Muscle of leg (tissue), 3 donors: ENCODE measurements at regions not wholly inside any gene's neighbourhood (a gene's known extent, or its start where the extent isn't known, plus 50 kb on each side); places are given as distances from the start of the nearest gene placed in this dataset.

Source experiments
- DNase-seq: peaks from one replicate; pipeline ENCODE4 v3.0.0; 2013
- H3K27ac ChIP-seq: one replicate; pipeline ENCODE4 v1.5.1; 2013; ENCODE audit warnings: mild to moderate bottlenecking, low read length, control low read depth
- H3K27me3 ChIP-seq: one replicate; pipeline ENCODE4 v1.6.1; 2013; ENCODE audit warnings: low read length; ENCODE audit not compliant: control insufficient read depth, insufficient read depth
- H3K36me3 ChIP-seq: one replicate; pipeline ENCODE4 v1.6.1; 2013; ENCODE audit warnings: low read length; ENCODE audit not compliant: control insufficient read depth, insufficient read depth
- H3K4me1 ChIP-seq: one replicate; pipeline ENCODE4 v1.6.1; 2013; ENCODE audit warnings: low read length; ENCODE audit not compliant: control insufficient read depth, insufficient read depth
- H3K4me3 ChIP-seq: one replicate; pipeline ENCODE4 v1.5.1; 2013; ENCODE audit warnings: low read length, control low read depth
- H3K9me3 ChIP-seq: replicated peaks from 2 replicates; pipeline ENCODE4 v1.6.1; 2013; ENCODE audit warnings: low read depth, low read length; ENCODE audit not compliant: control insufficient read depth
- WGBS: methylation state at CpG from one replicate; pipeline ENCODE4 v1.1.5; 2013; ENCODE audit warnings: missing lambda C conversion rate; ENCODE audit not compliant: insufficient coverage; 5-methylcytosine and 5-hydroxymethylcytosine counted together

GRCh38 chr7:41887416-41887815, 184.5 kb upstream of the INHBA start:
- no peaks in the 10 kb centered on the region for H3K27me3 ChIP-seq
- WGBS, result 25% methylated on average over 4 of the region's 4 CpGs
- peak; percentile 70 for DNase-seq
- H3K36me3 ChIP-seq, result no peaks in the 10 kb centered on the region
- peak overlapping the region; percentile 79 for H3K27ac ChIP-seq
- H3K4me3 ChIP-seq, result no peak overlapping the region
- peaks cover 58% of the 10 kb centered on the region for H3K4me1 ChIP-seq
- H3K9me3 ChIP-seq, result no peaks in the 10 kb centered on the region

- WGBS, result 11% methylated on average over 5 of the region's 5 CpGs
- H3K4me3 ChIP-seq, result no peak overlapping the region
- peaks cover 63% of the 10 kb centered on the region for H3K4me1 ChIP-seq
- peak; percentile 91 for DNase-seq
- H3K9me3 ChIP-seq, result no peaks in the 10 kb centered on the region
- H3K27me3 ChIP-seq, result no peaks in the 10 kb centered on the region
- peak overlapping the region; percentile 79 for H3K27ac ChIP-seq
- H3K36me3 ChIP-seq, result no peaks in the 10 kb centered on the region
Observed at GRCh38 chr7:41886901-41887311, 184.0 kb upstream of the INHBA start.

GRCh38 chr7:41886262-41886900, 183.5 kb upstream of the INHBA start:
- Histone ChIP-seq H3K36me3 (no peaks in the 10 kb centered on the region), H3K4me1 (peaks cover 59% of the 10 kb centered on the region), H3K27me3 (no peaks in the 10 kb centered on the region), H3K4me3 (no peak overlapping the region), H3K27ac (peak overlapping the region; percentile 79), H3K9me3 (no peaks in the 10 kb centered on the region)
- peak; percentile 96 for DNase-seq
- 20% methylated on average over 1 of the region's 6 CpGs for whole genome bisulfite sequencing

- 20% methylated on average over 2 of the region's 6 CpGs for WGBS
- H3K4me1 ChIP-seq, result peaks cover 54% of the 10 kb centered on the region
- DNase-seq, result no peak
- H3K9me3 ChIP-seq, result no peaks in the 10 kb centered on the region
- no peaks in the 10 kb centered on the region for H3K27me3 ChIP-seq
- no peak overlapping the region for H3K4me3 ChIP-seq
- H3K36me3 ChIP-seq, result no peaks in the 10 kb centered on the region
- peak overlapping the region; percentile 79 for H3K27ac ChIP-seq
Observed at GRCh38 chr7:41885748-41886147, 182.9 kb upstream of the INHBA start.

GRCh38 chr7:41885078-41885477, 182.2 kb upstream of the INHBA start:
- H3K27ac ChIP-seq, result no peak overlapping the region
- no peaks in the 10 kb centered on the region for H3K36me3 ChIP-seq
- H3K4me1 ChIP-seq, result peaks cover 51% of the 10 kb centered on the region
- no peaks in the 10 kb centered on the region for H3K9me3 ChIP-seq
- no peaks in the 10 kb centered on the region for H3K27me3 ChIP-seq
- DNase-seq, result no peak
- no peak overlapping the region for H3K4me3 ChIP-seq

- DNase-seq, result peak; percentile 81
- Histone ChIP-seq H3K4me3 (no peak overlapping the region), H3K36me3 (no peaks in the 10 kb centered on the region), H3K27ac (peak overlapping the region; percentile 40), H3K9me3 (no peaks in the 10 kb centered on the region), H3K4me1 (peaks cover 53% of the 10 kb centered on the region), H3K27me3 (no peaks in the 10 kb centered on the region)
- 50% methylated on average over 2 of the region's 16 CpGs for WGBS
Observed at GRCh38 chr7:41882745-41883420, 180.0 kb upstream of the INHBA start.

GRCh38 chr7:41882256-41882655, 179.4 kb upstream of the INHBA start:
- no peak overlapping the region for H3K27ac ChIP-seq
- H3K9me3 ChIP-seq, result no peaks in the 10 kb centered on the region
- no peak for DNase-seq
- H3K27me3 ChIP-seq, result no peaks in the 10 kb centered on the region
- H3K4me3 ChIP-seq, result no peak overlapping the region
- peaks cover 47% of the 10 kb centered on the region for H3K4me1 ChIP-seq
- 56% methylated on average over 4 of the region's 5 CpGs for WGBS
- no peaks in the 10 kb centered on the region for H3K36me3 ChIP-seq

GRCh38 chr7:41881331-41882130, 178.6 kb upstream of the INHBA start:
- Histone ChIP-seq H3K27ac (no peak overlapping the region), H3K27me3 (no peaks in the 10 kb centered on the region), H3K4me1 (peaks cover 41% of the 10 kb centered on the region), H3K36me3 (no peaks in the 10 kb centered on the region), H3K9me3 (no peaks in the 10 kb centered on the region), H3K4me3 (no peak overlapping the region)
- DNase-seq, result peak; percentile 82
- 72% methylated on average over 6 of the region's 13 CpGs for WGBS

GRCh38 chr7:41880107-41880506, 177.2 kb upstream of the INHBA start:
- Histone ChIP-seq H3K4me3 (no peak overlapping the region), H3K27me3 (no peaks in the 10 kb centered on the region), H3K36me3 (no peaks in the 10 kb centered on the region), H3K9me3 (no peaks in the 10 kb centered on the region), H3K27ac (no peak overlapping the region), H3K4me1 (peaks cover 26% of the 10 kb centered on the region)
- DNase-seq, result no peak
- WGBS, result 26% methylated on average over 3 of the region's 3 CpGs

- WGBS, result no CpG with 5 or more reads among the region's 5 CpGs
- H3K36me3 ChIP-seq, result no peaks in the 10 kb centered on the region
- H3K4me3 ChIP-seq, result no peak overlapping the region
- no peak overlapping the region for H3K27ac ChIP-seq
- H3K4me1 ChIP-seq, result peaks cover 22% of the 10 kb centered on the region
- DNase-seq, result no peak
- H3K9me3 ChIP-seq, result no peaks in the 10 kb centered on the region
- H3K27me3 ChIP-seq, result no peaks in the 10 kb centered on the region
Observed at GRCh38 chr7:41879403-41879802, 176.5 kb upstream of the INHBA start.
